Loucy (cell line): ENCODE measurements at regions not wholly inside any gene's neighbourhood (a gene's known extent, or its start where the extent isn't known, plus 50 kb on each side); places are given as distances from the start of the nearest gene placed in this dataset.

Experiments
- H2AFZ ChIP-seq: fragments of 200-600 bp; sonication (generic); 2 replicates; pipeline ENCODE4 v1.6.0; 2016; ENCODE audit warnings: antibody characterized with exemption, mild to moderate bottlenecking, low read length, moderate library complexity
- H3F3A ChIP-seq: fragments of 200-600 bp; 2 replicates; pipeline ENCODE4 v1.6.0; 2016; ENCODE audit warnings: antibody characterized with exemption, low read depth, mild to moderate bottlenecking
- H3K27me3 ChIP-seq: fragments of 200-600 bp; sonication (generic); 2 replicates; pipeline ENCODE4 v1.6.1; 2014; ENCODE audit warnings: low read length, mild to moderate bottlenecking; ENCODE audit not compliant: insufficient read depth, poor library complexity, severe bottlenecking
- H3K36me3 ChIP-seq: fragments of 200-600 bp; sonication (generic); 2 replicates; pipeline ENCODE4 v1.6.1; 2016; ENCODE audit warnings: low read length; ENCODE audit not compliant: insufficient read depth
- H3K4me1 ChIP-seq: fragments of 200-600 bp; sonication (generic); 2 replicates; pipeline ENCODE4 v1.5.1; 2014; ENCODE audit warnings: low read length, mild to moderate bottlenecking; ENCODE audit not compliant: insufficient read depth, poor library complexity, severe bottlenecking
- H3K4me2 ChIP-seq: fragments of 200-600 bp; sonication (generic); 2 replicates; pipeline ENCODE4 v1.6.0; 2014; ENCODE audit warnings: antibody characterized with exemption, low read length, low read depth, mild to moderate bottlenecking; ENCODE audit not compliant: poor library complexity, severe bottlenecking
- H3K4me3 ChIP-seq: fragments of 200-600 bp; sonication (generic); 2 replicates; pipeline ENCODE4 v1.5.1; 2014; ENCODE audit warnings: low read length, mild to moderate bottlenecking, mixed read lengths; ENCODE audit not compliant: poor library complexity, severe bottlenecking
- H3K79me2 ChIP-seq: fragments of 200-600 bp; sonication (generic); 2 replicates; pipeline ENCODE4 v1.6.1; 2014; ENCODE audit warnings: low read length; ENCODE audit not compliant: insufficient read depth
- H3K9ac ChIP-seq: fragments of 200-600 bp; sonication (generic); 2 replicates; pipeline ENCODE4 v1.6.0; 2014; ENCODE audit warnings: mild to moderate bottlenecking, low read depth, low read length, moderate library complexity; ENCODE audit not compliant: poor library complexity, severe bottlenecking
- H3K9me2 ChIP-seq: fragments of 200-600 bp; sonication (generic); replicated peaks from 2 replicates; pipeline ENCODE4 v1.6.1; 2016; ENCODE audit warnings: low read depth, low read length, mixed read lengths
- H3K9me3 ChIP-seq: fragments of 200-600 bp; sonication (generic); 2 replicates; pipeline ENCODE4 v1.6.1; 2014; ENCODE audit warnings: mild to moderate bottlenecking, antibody characterized with exemption, low read length, low read depth; ENCODE audit not compliant: insufficient read depth
- H4K20me1 ChIP-seq: fragments of 200-600 bp; sonication (generic); 2 replicates; pipeline ENCODE4 v1.6.0; 2014; ENCODE audit warnings: antibody characterized with exemption, low read length, mild to moderate bottlenecking; ENCODE audit not compliant: insufficient read depth, poor library complexity, severe bottlenecking
- CTCF ChIP-seq: fragments of 200-600 bp; sonication (generic); conservative IDR thresholded peaks from 2 replicates; pipeline ENCODE4 v1.5.1; 2014; ENCODE audit warnings: mild to moderate bottlenecking, antibody characterized with exemption, low read length
- EZH2phosphoT487 ChIP-seq: fragments of 200-600 bp; IDR thresholded peaks from 2 replicates; pipeline ENCODE4 v1.6.1; 2018; ENCODE audit warnings: antibody characterized with exemption, mild to moderate bottlenecking, moderate library complexity, borderline replicate concordance

- TF ChIP-seq CTCF (no peak), EZH2phosphoT487 (no peak)
- Histone ChIP-seq H3K4me1 (no peaks in the 10 kb centered on the region), H3F3A (no peaks in the 10 kb centered on the region), H3K4me3 (no peak overlapping the region), H3K9ac (no peak overlapping the region), H3K4me2 (no peak overlapping the region), H3K9me3 (no peaks in the 10 kb centered on the region), H4K20me1 (no peaks in the 10 kb centered on the region), H2AFZ (no peak overlapping the region), H3K36me3 (no peaks in the 10 kb centered on the region), H3K9me2 (no peaks in the 10 kb centered on the region), H3K79me2 (no peaks in the 10 kb centered on the region), H3K27me3 (no peaks in the 10 kb centered on the region)
Measured at GRCh38 chr1:182191381-182192115, 130.0 kb upstream of the ZNF648 start.

GRCh38 chr1:182189535-182190066 is 128.1 kb upstream of the ZNF648 start:
- H2AFZ ChIP-seq: no peak overlapping the region
- H3K79me2 ChIP-seq: no peaks in the 10 kb centered on the region
- no peak overlapping the region for H3K4me3 ChIP-seq
- H3K4me2 ChIP-seq: no peak overlapping the region
- H3K9me3 ChIP-seq: no peaks in the 10 kb centered on the region
- TF ChIP-seq CTCF (no peak), EZH2phosphoT487 (no peak)
- no peak overlapping the region for H3K9ac ChIP-seq
- H4K20me1 ChIP-seq: no peaks in the 10 kb centered on the region
- H3K27me3 ChIP-seq: no peaks in the 10 kb centered on the region
- H3K4me1 ChIP-seq: no peaks in the 10 kb centered on the region
- H3F3A ChIP-seq: no peaks in the 10 kb centered on the region
- no peaks in the 10 kb centered on the region for H3K36me3 ChIP-seq
- H3K9me2 ChIP-seq: no peaks in the 10 kb centered on the region

- H3K9me2 ChIP-seq: no peaks in the 10 kb centered on the region
- TF ChIP-seq CTCF (no peak), EZH2phosphoT487 (no peak)
- no peaks in the 10 kb centered on the region for H3K9me3 ChIP-seq
- no peaks in the 10 kb centered on the region for H3K4me1 ChIP-seq
- H3K4me3 ChIP-seq: no peak overlapping the region
- H3K4me2 ChIP-seq: no peak overlapping the region
- no peak overlapping the region for H3K9ac ChIP-seq
- H3K27me3 ChIP-seq: no peaks in the 10 kb centered on the region
- H4K20me1 ChIP-seq: no peaks in the 10 kb centered on the region
- no peak overlapping the region for H2AFZ ChIP-seq
- H3K79me2 ChIP-seq: no peaks in the 10 kb centered on the region
- H3K36me3 ChIP-seq: no peaks in the 10 kb centered on the region
- no peaks in the 10 kb centered on the region for H3F3A ChIP-seq
Measured at GRCh38 chr1:182186757-182187146, 125.2 kb upstream of the ZNF648 start.
